HCT116 (cell line): ENCODE measurements at regions not wholly inside any gene's neighbourhood (a gene's known extent, or its start where the extent isn't known, plus 50 kb on each side); places are given as distances from the start of the nearest gene placed in this dataset.

Experiments used
- ATAC-seq: fragments of 200-7000 bp; cut with Tn5 transposase; 2 replicates; pipeline ENCODE4 v1.9.1; 2020; ENCODE audit warnings: mild to moderate bottlenecking, moderate library complexity
- BruUV-seq: library from RNA; stranded (reverse); fragments of 400-500 nt; replicated peaks from 2 replicates; lab custom pipeline; 2021; lab: Mats Ljungman, UMichigan
- CTCF ChIA-PET: fragments of 300-600 bp; sonication (Branson Sonifier 250); formaldehyde crosslinking; loops from one replicate; lab custom pipeline; 2021; ENCODE audit warnings: antibody characterized with exemption; lab: Charles Lee
- POLR2A ChIA-PET: fragments of 300-600, 350-600 bp; sonication (Branson Sonifier 250); formaldehyde crosslinking; loops from one replicate; lab custom pipeline; 2021; ENCODE audit warnings: antibody characterized with exemption; lab: Charles Lee
- RAD21 ChIA-PET, 2 experiments: fragments of 300-600 bp; sonication (Branson Sonifier 250); formaldehyde crosslinking; loops; one replicate each; lab custom pipeline; 2023; ENCODE audit warnings: low total read pairs in 2 of 2; ENCODE audit not compliant: uncharacterized antibody in 2 of 2, unreplicated experiment in 2 of 2, low non-redundant PET in 1 of 2; lab: Charles Lee
- DNase-seq: peaks from one replicate; pipeline ENCODE4 v3.0.0-alpha.2; 2010; ENCODE audit warnings: low read depth, low spot score
- H2AFZ ChIP-seq: fragments of 200-600 bp; shearing (Covaris generic), sonication (generic); 2 replicates; pipeline ENCODE4 v1.6.1; 2017; ENCODE audit warnings: low read depth, mixed run types, mixed read lengths, antibody characterized with exemption, low read length; ENCODE audit not compliant: poor library complexity, severe bottlenecking
- H3K27ac ChIP-seq: 2 replicates; pipeline ENCODE4 v1.5.1; 2012; ENCODE audit warnings: low read depth, low read length
- H3K27me3 ChIP-seq: fragments of 200-600 bp; sonication (generic); 2 replicates; pipeline ENCODE4 v1.6.1; 2016; ENCODE audit warnings: mixed run types, low read length, mixed read lengths; ENCODE audit not compliant: insufficient read depth
- H3K36me3 ChIP-seq, 2 experiments: fragments of 200-500 bp in 1 of 2; fragments of 200-600 bp in 1 of 2; sonication (Bioruptor generic) in 1 of 2; sonication (generic) in 1 of 2; 2 replicates each; pipeline versions ENCODE4 v1.5.1 to v1.6.1; 2014 to 2016; ENCODE audit warnings: low read length in 2 of 2, inconsistent platforms in 1 of 2, mixed read lengths in 1 of 2, mixed run types in 1 of 2; ENCODE audit not compliant: insufficient read depth in 2 of 2, control insufficient read depth in 1 of 2
- H3K4me1 ChIP-seq, 2 experiments: fragments of 200-600 bp in 1 of 2; sonication (generic) in 1 of 2; 2 replicates each; pipeline versions ENCODE4 v1.5.1 to v1.6.1; 2012 to 2017; ENCODE audit warnings: low read length in 2 of 2, inconsistent platforms in 1 of 2, mild to moderate bottlenecking in 1 of 2, mixed read lengths in 1 of 2, mixed run types in 1 of 2, moderate library complexity in 1 of 2; ENCODE audit not compliant: insufficient read depth in 2 of 2, control insufficient read depth in 1 of 2
- H3K4me2 ChIP-seq: fragments of 200-600 bp; sonication (generic); 2 replicates; pipeline ENCODE4 v1.6.1; 2017; ENCODE audit warnings: mixed run types, low read length, mixed read lengths
- H3K4me3 ChIP-seq, 2 experiments: fragments of 200-600 bp in 1 of 2; sonication (generic) in 1 of 2; replicated peaks in 1 of 2; 2 replicates each; pipeline ENCODE4 v1.5.1; 2011 to 2016; ENCODE audit warnings: low read length in 2 of 2, control low read depth in 1 of 2, low read depth in 1 of 2, mild to moderate bottlenecking in 1 of 2, mixed read lengths in 1 of 2, mixed run types in 1 of 2
- H3K79me2 ChIP-seq: fragments of 200-600 bp; sonication (generic); 2 replicates; pipeline ENCODE4 v1.6.1; 2017; ENCODE audit warnings: mild to moderate bottlenecking, mixed run types, low read length, moderate library complexity, mixed read lengths; ENCODE audit not compliant: insufficient read depth
- H3K9ac ChIP-seq: fragments of 200-600 bp; sonication (generic); 2 replicates; pipeline ENCODE4 v1.6.1; 2016; ENCODE audit warnings: low read length, mixed read lengths
- H3K9me2 ChIP-seq: fragments of 200-600 bp; sonication (generic), shearing (Covaris generic); 2 replicates; pipeline ENCODE4 v1.6.1; 2017; ENCODE audit warnings: mixed run types, mild to moderate bottlenecking, moderate library complexity; ENCODE audit not compliant: insufficient read depth
- H3K9me3 ChIP-seq, 2 experiments: fragments of 200-500 bp in 1 of 2; fragments of 200-600 bp in 1 of 2; sonication (Bioruptor generic) in 1 of 2; sonication (generic) in 1 of 2; 2 replicates each; pipeline ENCODE4 v1.6.1; 2014 to 2017; ENCODE audit warnings: low read length in 2 of 2, mixed read lengths in 2 of 2, inconsistent platforms in 1 of 2, low read depth in 1 of 2, mild to moderate bottlenecking in 1 of 2, mixed run types in 1 of 2, moderate library complexity in 1 of 2; ENCODE audit not compliant: control insufficient read depth in 1 of 2, insufficient read depth in 1 of 2
- H4K20me1 ChIP-seq: fragments of 200-600 bp; sonication (generic), shearing (Covaris generic); 2 replicates; pipeline ENCODE4 v1.6.1; 2017; ENCODE audit warnings: mixed run types, mild to moderate bottlenecking, moderate library complexity; ENCODE audit not compliant: insufficient read depth
- CBX3 ChIP-seq: IDR thresholded peaks from 2 replicates; pipeline ENCODE4 v1.6.1; 2012; ENCODE audit warnings: low read depth
- ELF1 ChIP-seq: IDR thresholded peaks from 2 replicates; pipeline ENCODE4 v1.6.1; 2012; ENCODE audit warnings: low read depth, borderline replicate concordance
- EZH2 ChIP-seq: fragments of 200-600 bp; sonication (generic); IDR thresholded peaks from 2 replicates; pipeline ENCODE4 v1.6.1; 2017; ENCODE audit warnings: antibody characterized with exemption, mixed run types
- EZH2phosphoT487 ChIP-seq: fragments of 200-600 bp; IDR thresholded peaks from 2 replicates; pipeline ENCODE4 v1.6.1; 2018; ENCODE audit warnings: antibody characterized with exemption, borderline replicate concordance
- FOSL1 ChIP-seq: IDR thresholded peaks from 2 replicates; pipeline ENCODE4 v1.6.1; 2012; ENCODE audit warnings: low read depth
- JUND ChIP-seq: IDR thresholded peaks from 2 replicates; pipeline ENCODE4 v1.6.1; 2012
- POLR2AphosphoS5 ChIP-seq: IDR thresholded peaks from 2 replicates; pipeline ENCODE4 v1.6.1; 2011; ENCODE audit warnings: mild to moderate bottlenecking, low read depth, low read length, moderate library complexity
- RAD21 ChIP-seq: IDR thresholded peaks from 2 replicates; pipeline ENCODE4 v1.6.1; 2012; ENCODE audit warnings: low read depth, mild to moderate bottlenecking
- SIN3A ChIP-seq: IDR thresholded peaks from 2 replicates; pipeline ENCODE4 v1.6.1; 2012; ENCODE audit warnings: low read depth
- SP1 ChIP-seq: IDR thresholded peaks from 2 replicates; pipeline ENCODE4 v1.6.1; 2012; ENCODE audit warnings: low read depth
- SRF ChIP-seq: IDR thresholded peaks from 2 replicates; pipeline ENCODE4 v1.6.1; 2012; ENCODE audit warnings: low read depth
- TCF7L2 ChIP-seq: IDR thresholded peaks from 2 replicates; pipeline ENCODE4 v1.7.0; 2011; ENCODE audit warnings: borderline replicate concordance, inconsistent platforms; ENCODE audit not compliant: insufficient read depth, insufficient read length; ENCODE audit errors: extremely low read depth
- ZFX ChIP-seq: fragments of 450-650 bp; IDR thresholded peaks from 2 replicates; pipeline ENCODE4 v1.6.1; 2017
- ZNF274 ChIP-seq: fragments of 200-500 bp; sonication (Bioruptor generic); IDR thresholded peaks from 2 replicates; pipeline ENCODE4 v1.6.1; 2014; ENCODE audit warnings: mild to moderate bottlenecking, low read depth, low read length, inconsistent platforms
- intact Hi-C: fragments of 100-400 bp; cut with micrococcal nuclease; formaldehyde crosslinking; loops from 2 replicates; pipeline ENCODE4 v1.10.0; 2022
- TF ChIP-seq, protein P1 (sequence below): IDR thresholded peaks from 2 replicates; pipeline ENCODE4 v1.6.1; 2012; ENCODE audit warnings: low read depth
- TF ChIP-seq, protein P2 (sequence below): IDR thresholded peaks from 2 replicates; pipeline ENCODE4 v1.6.1; 2012
- TF ChIP-seq, protein P3 (sequence below), 3 experiments: fragments of 200-600 bp in 1 of 3; sonication (generic) in 1 of 3; IDR thresholded peaks in 2 of 3; conservative IDR thresholded peaks in 1 of 3; 2 replicates each; pipeline ENCODE4 v1.5.1; 2012 to 2017; ENCODE audit warnings: low read depth in 2 of 3, low read length in 2 of 3, antibody characterized with exemption in 1 of 3, borderline replicate concordance in 1 of 3, control low read depth in 1 of 3, mild to moderate bottlenecking in 1 of 3, mixed read lengths in 1 of 3, mixed run types in 1 of 3, moderate library complexity in 1 of 3; ENCODE audit not compliant: insufficient read depth in 1 of 3

DNA sequence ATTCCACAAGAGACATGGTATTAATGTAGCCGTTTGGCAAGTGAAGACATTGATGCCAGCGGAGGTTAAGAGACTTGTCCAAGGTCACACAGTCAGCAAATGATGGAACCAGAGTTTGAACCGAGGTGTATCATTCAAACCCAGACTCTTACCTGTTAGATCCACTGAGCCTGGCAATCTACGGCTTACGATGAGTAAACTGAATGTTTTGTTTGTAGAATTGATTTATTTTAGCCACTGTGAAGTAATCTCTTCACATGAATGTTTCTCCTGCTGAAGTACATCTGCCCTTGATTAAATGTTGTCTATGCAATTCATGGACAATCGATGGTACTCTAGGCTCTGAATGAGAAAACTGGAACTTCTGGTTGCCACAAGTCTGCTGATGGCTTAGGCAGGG is 155.5 kb upstream of the NAV2 start (continued):
- TF ChIP-seq, protein P1, sequence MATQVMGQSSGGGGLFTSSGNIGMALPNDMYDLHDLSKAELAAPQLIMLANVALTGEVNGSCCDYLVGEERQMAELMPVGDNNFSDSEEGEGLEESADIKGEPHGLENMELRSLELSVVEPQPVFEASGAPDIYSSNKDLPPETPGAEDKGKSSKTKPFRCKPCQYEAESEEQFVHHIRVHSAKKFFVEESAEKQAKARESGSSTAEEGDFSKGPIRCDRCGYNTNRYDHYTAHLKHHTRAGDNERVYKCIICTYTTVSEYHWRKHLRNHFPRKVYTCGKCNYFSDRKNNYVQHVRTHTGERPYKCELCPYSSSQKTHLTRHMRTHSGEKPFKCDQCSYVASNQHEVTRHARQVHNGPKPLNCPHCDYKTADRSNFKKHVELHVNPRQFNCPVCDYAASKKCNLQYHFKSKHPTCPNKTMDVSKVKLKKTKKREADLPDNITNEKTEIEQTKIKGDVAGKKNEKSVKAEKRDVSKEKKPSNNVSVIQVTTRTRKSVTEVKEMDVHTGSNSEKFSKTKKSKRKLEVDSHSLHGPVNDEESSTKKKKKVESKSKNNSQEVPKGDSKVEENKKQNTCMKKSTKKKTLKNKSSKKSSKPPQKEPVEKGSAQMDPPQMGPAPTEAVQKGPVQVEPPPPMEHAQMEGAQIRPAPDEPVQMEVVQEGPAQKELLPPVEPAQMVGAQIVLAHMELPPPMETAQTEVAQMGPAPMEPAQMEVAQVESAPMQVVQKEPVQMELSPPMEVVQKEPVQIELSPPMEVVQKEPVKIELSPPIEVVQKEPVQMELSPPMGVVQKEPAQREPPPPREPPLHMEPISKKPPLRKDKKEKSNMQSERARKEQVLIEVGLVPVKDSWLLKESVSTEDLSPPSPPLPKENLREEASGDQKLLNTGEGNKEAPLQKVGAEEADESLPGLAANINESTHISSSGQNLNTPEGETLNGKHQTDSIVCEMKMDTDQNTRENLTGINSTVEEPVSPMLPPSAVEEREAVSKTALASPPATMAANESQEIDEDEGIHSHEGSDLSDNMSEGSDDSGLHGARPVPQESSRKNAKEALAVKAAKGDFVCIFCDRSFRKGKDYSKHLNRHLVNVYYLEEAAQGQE, result no peak
- no peak for TF ChIP-seq TCF7L2
- no peak for TF ChIP-seq POLR2AphosphoS5
- no peak for TF ChIP-seq ZFX

DNA sequence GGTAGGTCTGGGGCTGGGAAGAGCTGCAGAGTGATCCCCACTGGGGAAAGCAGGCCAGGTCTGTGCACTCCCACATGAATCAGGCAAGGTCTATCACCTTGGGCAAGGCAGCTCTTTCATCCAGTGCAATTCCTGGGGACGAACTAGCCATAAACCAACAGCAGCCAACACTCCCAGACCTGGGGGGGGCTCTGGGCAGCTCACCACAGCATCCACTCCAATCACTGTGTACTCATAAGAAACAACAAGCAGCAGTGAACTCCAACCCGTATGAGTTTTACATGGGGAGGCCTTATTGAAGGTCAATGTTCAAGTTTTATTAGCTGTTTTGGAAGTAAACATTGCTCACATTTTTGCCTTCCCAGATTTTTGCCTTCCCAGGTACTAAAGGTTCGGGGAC is 157.4 kb upstream of the NAV2 start:
- ChIA-PET RAD21 (no interaction called here), POLR2A (no interaction called here)

More for the DNA sequence above, 157.4 kb upstream of the NAV2 start:
- H3K4me2 ChIP-seq, result no peak overlapping the region
- H3K9me2 ChIP-seq, result no peaks in the 10 kb centered on the region
- no peaks in the 10 kb centered on the region for H3K9me3 ChIP-seq
- CTCF ChIA-PET, result interaction anchor here (1.5 to 10.0 kb wide), 4 partner anchors 185 to 485 kb away, joined by 4 to 97 read pairs (median 26); no protein-coding TSS in a partner anchor
- no peaks in the 10 kb centered on the region for H3K4me1 ChIP-seq
- intact Hi-C loops, result loop anchor here (10.0 kb wide), 1 partner anchor 800 kb away; no protein-coding TSS in a partner anchor
- no peak overlapping the region for H3K9ac ChIP-seq
- H3K27ac ChIP-seq, result no peak overlapping the region
- H3K4me3 ChIP-seq, result no peak overlapping the region
- TF ChIP-seq, protein P2, sequence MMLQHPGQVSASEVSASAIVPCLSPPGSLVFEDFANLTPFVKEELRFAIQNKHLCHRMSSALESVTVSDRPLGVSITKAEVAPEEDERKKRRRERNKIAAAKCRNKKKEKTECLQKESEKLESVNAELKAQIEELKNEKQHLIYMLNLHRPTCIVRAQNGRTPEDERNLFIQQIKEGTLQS, result no peak
- TF ChIP-seq POLR2AphosphoS5 (no peak), JUND (no peak), RAD21 (no peak), EZH2 (no peak), SP1 (no peak), TCF7L2 (no peak), SRF (no peak), ZFX (no peak), SIN3A (no peak), CBX3 (no peak), ELF1 (no peak), FOSL1 (no peak), EZH2phosphoT487 (no peak), ZNF274 (no peak)
- TF ChIP-seq, protein P3, sequence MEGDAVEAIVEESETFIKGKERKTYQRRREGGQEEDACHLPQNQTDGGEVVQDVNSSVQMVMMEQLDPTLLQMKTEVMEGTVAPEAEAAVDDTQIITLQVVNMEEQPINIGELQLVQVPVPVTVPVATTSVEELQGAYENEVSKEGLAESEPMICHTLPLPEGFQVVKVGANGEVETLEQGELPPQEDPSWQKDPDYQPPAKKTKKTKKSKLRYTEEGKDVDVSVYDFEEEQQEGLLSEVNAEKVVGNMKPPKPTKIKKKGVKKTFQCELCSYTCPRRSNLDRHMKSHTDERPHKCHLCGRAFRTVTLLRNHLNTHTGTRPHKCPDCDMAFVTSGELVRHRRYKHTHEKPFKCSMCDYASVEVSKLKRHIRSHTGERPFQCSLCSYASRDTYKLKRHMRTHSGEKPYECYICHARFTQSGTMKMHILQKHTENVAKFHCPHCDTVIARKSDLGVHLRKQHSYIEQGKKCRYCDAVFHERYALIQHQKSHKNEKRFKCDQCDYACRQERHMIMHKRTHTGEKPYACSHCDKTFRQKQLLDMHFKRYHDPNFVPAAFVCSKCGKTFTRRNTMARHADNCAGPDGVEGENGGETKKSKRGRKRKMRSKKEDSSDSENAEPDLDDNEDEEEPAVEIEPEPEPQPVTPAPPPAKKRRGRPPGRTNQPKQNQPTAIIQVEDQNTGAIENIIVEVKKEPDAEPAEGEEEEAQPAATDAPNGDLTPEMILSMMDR (IDR thresholded peaks at IDR 0.05 in 2 of 3, conservative IDR thresholded peaks at IDR 0.05 in 1 of 3; ENCODE audit: borderline replicate concordance in 1 of 3, insufficient read depth in 1 of 3, low read depth in 2 of 3, low read length in 2 of 3), result no peak
- TF ChIP-seq, protein P1, result no peak
- ATAC-seq (no peak), DNase-seq (no peak)
- no peaks in the 10 kb centered on the region for H4K20me1 ChIP-seq
- H2AFZ ChIP-seq, result no peak overlapping the region
- no peaks in the 10 kb centered on the region for H3K36me3 ChIP-seq
- BruUV-seq, result no TSS peak
- H3K27me3 ChIP-seq, result peaks cover 8% of the 10 kb centered on the region; the same call in 1 of the 2 replicates
- no peaks in the 10 kb centered on the region for H3K79me2 ChIP-seq
